ENCODE measurements at regions not wholly inside any gene's neighbourhood (a gene's known extent, or its start where the extent isn't known, plus 50 kb on each side); places are given as distances from the start of the nearest gene placed in this dataset.
"Not testable (repeated sequence)": the region's sequence is repeated elsewhere in the genome, so short reads cannot be mapped to it uniquely, and the experiment has no call there.

DNA sequence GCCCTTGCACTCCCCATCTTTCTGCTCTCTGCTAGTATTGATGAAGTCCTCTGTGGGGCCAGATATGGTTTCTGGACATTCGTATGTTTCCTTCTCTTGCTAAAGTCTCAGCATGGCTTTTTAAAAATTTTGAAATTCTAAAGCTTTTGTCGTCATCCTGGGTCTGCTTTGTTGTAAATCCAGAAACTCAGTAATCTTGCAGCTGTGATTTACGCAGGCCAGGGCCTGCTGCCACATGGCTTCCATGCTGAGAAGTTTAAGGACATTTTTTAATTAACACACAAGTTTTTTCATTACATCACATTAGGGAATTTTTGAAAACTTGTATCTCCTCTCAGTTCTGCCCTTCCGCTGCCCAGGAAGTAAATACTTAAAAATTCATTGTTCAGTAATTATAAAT, 686.1 kb upstream of the IGFBP3 start:
- DNase-seq: no peak

DNA sequence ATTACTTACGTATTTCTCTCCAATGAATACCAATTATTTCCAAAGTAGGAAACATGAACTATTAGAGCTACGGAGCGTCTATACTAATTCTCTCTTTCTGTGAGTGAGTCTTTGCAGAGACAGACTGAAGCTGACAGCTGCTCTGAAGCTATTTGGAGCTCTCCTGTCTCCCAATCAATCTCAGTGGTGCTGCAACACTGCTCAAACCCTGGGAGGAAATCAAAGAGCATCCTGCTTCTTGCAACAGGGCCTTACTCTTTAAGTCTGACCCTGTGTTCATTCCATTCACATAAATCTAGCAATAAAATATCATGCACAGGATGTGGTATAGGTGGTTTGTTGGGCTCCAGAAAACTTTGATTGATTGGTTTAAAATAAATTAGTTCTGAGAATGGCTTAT, 685.7 kb upstream of the IGFBP3 start:
- no peak for DNase-seq

DNA sequence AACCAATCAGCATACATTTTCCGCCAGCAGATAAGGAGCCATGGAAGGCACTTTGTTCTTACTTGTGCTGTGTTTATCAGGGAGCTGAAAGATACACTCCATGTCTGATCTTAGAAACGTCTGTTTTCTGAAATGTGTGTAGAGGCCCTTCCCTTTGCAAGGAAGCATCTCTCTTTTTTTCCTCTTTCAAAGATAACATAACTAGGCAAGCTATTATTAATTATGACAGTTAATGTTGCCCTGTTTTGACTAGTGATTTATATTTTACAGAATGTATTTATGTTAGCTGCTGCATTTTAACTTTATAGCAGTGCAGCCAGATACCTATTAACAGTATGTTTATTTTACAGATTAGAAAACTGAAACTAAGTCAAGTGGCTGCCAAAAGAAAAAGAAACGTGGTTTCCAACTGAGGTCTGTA, 683.2 kb upstream of the IGFBP3 start:
- DNase-seq: no peak

DNA sequence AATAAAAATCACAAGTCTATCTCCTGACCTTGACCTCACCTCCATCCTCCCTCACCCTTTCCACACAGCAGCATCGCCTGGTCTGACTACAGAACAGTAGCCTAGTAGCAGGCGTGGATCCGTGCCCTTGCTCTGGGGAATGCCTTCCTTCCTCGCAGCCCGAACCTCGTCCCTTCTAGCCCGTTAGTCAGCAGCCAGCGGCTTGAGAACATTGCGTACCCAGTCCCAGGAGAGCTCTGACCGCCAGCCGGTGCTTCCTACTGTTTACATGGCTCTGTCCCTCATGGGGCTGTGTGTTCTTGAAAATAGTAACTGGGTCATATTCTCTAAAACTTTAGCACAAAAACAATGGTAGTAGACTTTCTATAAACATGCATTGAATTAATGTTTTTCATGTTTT, 682.7 kb upstream of the IGFBP3 start:
- no peak for DNase-seq

DNA sequence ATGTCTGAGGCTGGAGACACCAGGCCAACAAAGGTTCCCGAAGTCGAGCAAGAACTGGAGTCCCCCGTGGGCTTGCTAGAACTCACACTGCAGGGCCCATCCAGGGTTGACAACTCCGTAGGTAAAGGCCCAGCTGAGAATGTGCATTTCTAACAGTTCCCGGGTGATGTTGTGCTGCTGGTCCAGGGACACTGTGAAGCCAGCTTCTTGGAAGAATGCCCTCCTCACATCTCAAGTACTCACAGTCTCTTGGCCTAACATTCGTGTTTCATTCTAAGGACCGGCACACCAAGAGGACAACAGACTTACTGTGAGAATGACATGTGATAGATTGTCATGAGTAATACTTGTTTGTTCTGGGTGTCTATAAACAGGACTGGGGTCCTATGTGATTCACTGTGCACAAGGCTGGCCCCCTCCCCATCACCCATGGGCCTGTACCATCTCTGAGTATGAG, 682.3 kb upstream of the IGFBP3 start:
- no peak for DNase-seq

DNA sequence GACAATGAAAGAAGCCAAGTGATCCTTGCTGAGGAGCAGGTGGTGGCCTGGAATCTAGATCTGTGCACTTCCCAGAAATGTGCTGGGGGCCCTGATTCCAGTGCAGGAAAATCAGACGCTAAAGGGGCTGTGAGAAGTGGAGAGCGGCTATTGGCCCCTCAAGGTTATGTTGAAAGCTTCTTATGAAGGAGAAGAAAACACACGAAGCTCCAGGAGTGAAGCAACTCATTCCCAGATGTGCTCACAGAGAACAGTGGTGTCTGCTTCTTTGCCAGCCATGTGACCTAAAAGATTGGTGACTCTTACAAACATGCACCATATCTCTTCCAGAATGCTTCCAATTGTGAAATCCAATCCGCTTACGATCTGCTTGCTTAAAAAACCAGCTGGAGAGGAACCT, 679.3 kb upstream of the IGFBP3 start:
- DNase-seq: no peak

DNA sequence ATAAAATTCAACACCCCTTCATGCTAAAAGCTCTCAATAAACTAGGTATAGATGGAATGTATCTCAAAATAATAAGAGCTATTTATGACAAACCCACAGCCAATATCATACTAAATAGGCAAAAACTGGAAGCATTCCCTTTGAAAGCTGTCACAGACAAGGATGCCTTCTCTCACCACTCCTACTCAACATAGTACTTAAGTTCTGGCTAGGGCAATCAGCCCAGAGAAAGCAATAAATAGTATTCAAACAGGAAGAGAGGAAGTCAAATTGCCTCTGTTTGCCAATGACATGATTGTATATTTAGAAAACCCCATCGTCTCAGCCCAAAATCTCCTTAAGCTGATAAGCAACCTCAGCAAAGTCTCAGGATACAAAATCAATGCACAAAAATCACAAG, 673.8 kb upstream of the IGFBP3 start:
- not testable (repeated sequence) for DNase-seq

DNA sequence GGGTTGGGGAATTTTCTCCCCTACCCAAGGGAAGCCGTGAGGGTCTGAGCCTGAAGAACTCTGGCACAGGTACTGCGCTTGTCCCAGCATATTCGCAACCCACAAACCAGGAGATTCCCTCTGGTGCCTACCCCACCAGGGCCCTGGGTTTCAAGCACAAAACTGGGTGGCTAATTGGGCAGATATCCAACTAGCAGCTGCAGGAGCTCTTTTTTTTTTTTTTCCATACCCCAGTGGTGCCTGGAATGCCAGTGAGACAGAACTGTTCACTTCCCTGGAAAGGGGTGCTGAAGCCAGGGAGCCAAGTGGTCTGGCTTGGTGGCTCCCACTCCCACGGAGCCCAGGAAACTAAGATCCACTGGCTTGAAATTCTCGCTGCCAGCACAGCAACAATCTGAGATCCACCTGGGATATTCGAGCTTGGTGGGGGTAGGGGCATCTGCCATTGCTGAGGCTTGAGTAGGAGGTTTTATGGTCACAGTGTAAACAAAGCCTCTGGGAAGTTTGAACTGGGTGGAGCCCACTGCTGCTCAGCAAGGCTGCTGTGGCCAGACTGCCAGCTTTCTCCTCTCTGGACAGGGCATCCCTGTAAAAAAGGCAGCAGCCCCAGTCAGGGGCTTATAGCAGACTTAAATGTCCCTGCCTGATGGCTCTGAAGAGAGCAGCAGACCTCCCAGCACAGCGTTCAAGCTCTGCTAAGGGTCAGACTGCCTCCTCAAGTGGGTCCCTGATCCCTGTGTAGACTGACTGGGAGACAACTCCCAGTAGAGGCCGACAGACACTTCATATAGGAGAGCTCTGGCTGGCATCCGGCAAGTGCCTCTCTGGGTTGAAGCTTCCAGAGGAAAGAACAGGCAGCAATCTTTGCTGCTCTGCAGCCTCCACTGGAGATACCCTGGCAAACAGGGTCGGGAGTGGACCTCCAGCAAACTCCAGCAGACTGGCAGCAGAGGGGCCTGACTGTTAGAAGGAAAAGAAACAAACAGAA, 670.1 kb upstream of the IGFBP3 start:
- not testable (repeated sequence) for DNase-seq

DNA sequence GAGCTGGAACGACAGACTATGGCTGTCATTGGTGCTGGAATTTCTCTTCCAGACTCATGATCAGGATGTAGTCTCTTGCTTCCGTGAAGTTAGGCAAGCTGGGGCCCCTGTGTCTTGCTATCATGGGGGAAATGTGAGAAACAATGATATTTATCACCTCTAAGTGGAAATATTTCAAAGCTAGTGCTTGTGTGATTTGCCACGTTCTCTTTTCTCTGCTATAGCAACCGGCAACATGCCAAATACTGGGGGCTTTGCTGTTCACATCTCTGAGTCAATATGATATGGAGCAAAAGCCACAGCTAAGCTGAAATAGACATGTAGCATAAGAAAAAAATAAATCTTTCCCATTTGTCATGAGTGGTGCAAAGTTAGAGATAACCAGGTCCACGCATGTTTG, 668.2 kb upstream of the IGFBP3 start:
- no peak for DNase-seq

DNA sequence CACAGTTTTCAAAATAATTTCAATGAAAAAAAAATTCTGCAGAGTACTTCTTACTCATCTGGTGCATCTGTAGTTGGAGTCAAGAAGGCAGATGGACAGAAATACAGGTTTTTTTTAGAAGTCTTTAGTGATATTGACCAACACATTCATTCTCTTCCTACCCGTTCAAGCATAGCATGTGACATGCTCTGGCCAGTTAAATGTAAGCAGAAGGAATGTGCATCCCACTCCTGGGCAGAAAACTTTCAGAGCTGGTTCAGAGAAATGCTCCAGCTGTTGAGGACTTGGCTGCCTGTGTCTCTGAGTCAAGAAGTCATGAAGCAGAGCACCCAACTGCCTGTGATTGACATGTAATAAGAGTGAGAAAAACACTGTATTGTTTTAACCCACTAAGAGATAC, 665.3 kb upstream of the IGFBP3 start:
- no peak for DNase-seq

DNA sequence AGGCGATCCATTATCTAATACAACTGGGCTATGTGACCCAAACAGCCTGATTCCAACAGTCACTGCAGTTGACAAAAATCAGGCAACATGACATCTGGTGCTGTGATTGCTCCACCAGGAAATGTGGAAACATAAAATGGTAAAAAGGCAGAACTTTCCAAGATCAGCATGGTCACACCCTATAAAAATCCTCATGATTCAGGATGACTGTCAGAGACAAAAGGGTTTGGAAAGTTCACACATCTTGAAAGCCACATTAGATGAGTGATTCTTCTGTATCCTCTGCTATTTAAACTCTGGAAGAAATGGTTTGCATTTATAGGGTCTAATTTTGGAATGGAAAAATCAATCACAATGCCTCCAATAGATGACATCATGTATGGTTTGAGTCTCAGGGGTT, 662.6 kb upstream of the IGFBP3 start:
- DNase-seq: no peak

DNA sequence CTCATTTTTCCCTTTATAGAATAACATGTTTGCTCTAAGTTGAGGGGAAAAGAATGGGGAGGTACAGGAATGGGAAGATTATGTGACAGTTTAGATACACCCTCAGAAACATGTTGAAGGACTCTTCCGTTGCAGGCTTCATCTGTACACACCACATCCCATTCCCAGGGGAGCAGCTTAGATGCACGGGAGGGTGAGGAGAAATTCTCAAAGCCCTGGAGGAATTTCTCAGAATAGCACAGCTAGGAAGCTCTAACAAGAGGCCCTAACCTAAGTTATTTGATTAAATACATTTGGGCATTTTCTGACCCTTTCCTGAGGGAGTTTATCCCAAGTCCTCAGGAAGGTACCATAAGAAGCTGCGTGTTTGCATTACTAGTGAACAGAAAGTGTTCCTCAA, 660.2 kb upstream of the IGFBP3 start:
- no peak for DNase-seq

DNA sequence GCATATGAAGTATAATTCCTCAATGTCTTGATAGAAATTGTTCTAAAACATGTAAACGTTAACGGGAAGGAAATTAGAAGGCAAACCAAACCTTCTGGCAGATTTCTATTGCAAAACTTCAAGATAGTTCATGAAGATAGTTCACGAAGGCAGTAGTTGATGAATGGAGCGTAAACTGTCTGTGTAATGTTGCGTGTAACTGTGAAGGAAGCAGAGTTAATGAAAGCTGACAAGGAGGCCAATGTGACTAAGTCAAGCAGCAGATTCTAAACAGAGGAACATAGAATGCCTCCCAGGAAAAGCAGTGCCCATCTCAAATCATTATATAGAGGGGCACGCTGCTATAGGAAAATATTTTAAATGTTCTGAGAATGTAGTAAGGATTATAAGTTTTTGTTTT, 659.7 kb upstream of the IGFBP3 start:
- DNase-seq: no peak

DNA sequence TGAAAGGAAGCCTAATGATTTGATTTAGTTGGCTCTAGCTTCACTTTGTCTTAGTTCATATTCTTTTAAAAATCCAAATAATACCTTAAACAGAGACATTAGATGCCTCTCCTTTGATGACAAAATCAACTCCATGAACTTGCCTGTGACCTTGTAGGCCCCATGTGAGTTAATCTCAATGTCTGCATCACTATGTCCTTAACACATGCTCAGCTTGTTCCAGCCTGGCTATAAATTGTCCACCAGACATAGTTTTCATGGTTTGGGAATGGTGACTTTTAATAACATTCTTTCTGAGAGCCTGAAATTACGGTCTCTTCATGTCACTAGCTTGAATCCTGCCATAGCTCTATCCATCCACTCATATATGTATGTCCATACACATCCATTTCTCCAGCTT, 656.3 kb upstream of the IGFBP3 start:
- DNase-seq: no peak

DNA sequence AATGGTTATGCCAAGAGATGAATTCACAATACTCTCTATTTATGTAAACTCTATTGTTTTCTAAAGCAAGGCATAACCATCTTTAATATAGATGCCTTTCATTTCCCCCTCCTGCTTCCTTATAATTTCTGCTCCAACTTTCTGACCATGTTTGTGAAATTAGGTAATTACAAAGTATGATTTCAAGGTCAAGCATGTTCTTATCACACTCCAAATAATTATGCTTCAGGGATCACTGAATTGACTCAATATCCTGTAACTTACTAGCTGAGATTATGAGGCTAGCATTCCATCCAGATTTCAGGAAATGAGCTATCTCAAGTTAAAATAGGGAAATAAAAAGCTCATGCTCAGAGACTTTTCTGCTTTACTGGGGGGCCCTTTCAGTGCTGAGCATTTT, 655.9 kb upstream of the IGFBP3 start:
- DNase-seq: no peak

DNA sequence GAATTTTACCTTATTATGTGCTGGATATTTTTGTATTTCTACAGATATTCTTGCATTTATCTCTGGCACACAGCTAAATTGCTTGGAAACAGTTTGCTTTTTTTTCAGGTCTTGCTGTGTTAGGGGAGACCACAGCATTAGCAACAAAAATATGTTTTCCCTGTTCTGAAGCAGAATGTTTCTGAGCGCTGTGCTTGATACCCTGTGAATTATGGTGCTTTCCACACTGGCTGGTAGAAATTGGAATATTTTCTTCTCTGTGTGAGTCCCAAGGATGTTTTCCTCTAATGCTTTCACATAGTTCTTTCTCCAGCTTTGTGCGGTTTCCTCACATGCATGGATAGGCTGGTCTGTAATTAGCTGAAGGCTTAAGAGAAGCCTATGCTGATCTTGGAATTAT, 651.6 kb upstream of the IGFBP3 start:
- DNase-seq: no peak

DNA sequence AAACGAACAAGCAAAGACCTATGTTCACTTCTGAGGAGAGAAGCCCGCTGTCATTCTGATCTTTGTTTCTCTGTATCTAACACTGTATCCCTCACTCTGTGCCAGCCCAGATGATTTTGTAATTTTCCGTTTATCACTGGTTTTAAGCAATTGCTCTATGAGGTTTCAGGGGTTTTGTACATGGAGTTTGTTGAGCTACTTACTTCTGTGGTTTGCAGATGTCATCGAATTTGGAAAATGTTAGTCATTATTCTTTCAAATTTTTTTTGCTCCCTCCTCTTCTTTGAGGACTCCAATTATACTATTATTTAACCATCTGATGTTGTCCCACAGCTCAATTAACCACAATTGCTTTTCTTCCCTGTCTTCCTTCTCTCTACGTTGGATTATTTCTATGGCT, 650.9 kb upstream of the IGFBP3 start:
- DNase-seq: no peak

DNA sequence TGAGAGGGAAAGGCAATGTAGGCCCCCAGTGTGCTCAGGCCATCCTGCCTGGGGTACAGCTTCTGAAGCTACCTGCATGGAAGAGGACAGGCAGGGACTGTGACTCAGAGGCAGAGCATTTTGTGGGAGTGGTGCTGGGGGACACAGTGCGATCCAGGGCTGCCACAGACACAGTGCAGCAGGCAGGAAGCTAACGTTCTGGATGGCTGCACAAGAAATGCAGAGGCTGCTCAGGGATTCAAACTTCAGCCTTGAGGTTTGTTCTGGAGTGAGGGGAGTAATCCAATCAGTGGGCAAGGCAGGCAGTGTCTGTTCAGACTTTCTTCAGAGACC, 648.0 kb upstream of the IGFBP3 start:
- DNase-seq: no peak

DNA sequence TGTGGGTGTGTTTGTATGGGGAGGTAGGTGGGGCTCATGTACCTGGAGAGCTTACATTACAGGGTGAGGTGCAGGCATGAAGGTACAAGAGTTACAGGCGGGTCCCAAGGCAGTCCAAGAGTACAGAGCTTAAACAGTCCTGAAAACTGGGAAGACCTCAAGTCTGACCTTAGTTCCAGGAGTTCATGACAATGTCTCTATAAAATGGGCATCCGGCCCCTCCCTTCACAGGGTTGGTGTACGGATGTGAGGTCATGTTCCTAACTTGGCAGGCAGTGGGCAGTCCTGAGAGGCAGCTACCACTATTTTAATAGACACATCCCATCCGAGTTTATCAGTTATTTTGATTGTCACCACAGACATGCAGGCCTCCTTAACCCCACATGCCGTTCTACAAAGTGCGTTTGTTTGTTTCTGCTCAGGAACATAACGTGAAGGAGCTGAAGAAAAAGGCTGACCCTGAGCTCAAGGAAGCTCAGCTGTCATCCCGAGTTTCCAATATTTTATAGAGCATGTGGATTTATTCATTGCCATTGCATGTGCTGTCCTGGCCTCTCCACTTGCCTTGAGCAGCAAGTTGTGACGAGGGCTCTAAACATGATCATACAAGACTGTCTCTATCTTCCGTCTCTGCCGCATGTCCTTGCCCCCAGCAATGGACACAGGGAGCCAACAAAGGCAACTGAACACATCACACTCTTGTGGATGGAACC, 647.5 kb upstream of the IGFBP3 start:
- no peak for DNase-seq

DNA sequence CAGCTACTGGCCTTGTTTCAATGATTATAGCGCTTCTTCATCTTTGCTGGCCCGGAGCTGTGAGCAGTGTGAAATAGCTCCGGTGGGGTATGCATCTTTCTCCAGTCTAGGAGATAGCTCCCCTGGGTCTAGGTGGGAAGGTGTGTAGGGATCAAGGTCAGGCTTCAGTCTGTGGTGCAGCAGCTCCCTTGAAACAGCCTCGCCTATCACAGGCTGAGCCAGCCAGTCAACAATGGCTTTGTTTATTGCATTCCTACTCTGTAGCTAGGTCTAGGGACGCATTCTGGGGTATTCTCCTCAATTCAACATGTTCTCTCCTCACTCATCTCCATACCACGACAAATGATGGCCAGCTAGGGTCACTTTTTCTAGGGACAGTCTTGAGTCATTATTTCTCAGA, 646.8 kb upstream of the IGFBP3 start:
- no peak for DNase-seq

DNA sequence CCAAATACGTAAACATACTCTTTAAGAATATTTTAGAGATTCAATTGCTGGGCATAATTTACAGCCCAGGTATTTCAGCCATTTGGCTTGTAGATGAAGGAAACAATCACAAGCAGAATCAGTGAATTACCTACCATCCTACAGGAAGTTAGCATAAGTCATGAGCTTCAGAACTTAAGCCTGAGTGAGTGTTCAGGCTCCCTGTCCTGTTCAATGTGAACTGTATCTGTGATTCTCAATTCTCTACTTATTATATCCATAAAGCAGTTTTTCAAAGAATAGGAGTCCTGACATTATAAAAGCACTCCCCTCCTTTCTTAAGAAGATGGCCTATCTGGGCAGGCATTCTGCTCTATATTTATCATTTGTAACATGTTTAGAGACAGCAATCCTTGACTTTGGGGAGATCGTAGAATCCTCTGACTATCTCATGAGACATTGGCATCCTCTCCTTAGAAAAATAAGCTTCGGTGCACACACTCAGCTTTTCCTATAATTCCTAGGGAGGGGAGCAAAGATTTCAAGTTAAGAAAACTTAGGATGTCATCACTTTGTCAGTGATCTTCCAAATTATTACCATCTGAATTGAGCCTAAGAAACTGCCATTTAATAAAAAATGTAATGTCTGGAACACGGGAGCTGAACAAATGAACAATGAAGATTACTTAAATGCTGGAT, 645.2 kb upstream of the IGFBP3 start:
- DNase-seq: no peak

DNA sequence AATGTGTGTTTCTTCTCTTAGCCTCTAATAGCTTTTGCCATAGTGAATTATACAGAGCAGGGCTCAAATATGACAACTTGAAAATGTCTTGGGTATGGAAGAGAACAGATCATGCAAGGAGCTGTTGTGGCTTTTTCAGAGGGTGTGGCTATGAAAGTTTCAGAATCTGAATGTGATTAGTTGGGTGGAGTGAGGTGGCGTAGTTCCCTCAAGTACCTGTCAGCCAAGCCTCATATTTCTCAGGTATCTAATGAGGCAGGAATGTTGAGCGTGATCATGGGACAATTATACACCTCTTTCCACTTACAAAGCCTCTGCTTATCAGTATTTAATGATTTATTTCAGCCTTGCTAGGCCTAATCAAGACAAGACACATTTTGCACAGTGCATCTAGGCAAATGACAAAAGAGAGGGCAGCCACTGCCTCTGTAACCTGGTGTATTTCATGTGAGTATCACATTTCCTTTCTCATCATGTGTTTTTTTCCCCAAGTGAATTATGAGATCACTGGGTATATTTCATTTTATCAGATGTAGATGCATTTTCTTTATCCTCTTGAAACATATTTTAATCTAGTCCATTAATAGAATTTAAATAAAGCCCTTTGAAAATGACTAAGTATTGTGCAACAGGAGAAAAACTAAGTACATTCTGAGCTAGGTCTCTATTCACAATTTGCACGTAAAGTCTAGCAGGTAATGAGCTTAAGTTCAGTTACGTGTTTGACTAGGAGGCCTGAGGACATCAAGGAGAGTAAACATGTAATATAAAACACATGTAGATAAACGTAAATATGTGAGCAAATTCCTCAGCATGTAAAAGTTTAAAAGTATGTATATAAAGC, 644.4 kb upstream of the IGFBP3 start:
- DNase-seq: no peak
